GM13977 (cell line): ENCODE measurements at regions not wholly inside any gene's neighbourhood (a gene's known extent, or its start where the extent isn't known, plus 50 kb on each side); places are given as distances from the start of the nearest gene placed in this dataset.

ENCODE experiments used
- DNase-seq: peaks from one replicate; pipeline ENCODE4 v3.0.0; 2012; ENCODE audit warnings: low spot score
- in situ Hi-C: fragments of 300-500 bp; cut with MboI; formaldehyde crosslinking; loops from one replicate; pipeline ENCODE4 v1.12.0; 2022; ENCODE audit warnings: low sequenced_read_pairs, low pct_unique_long_range_greater_than_20kb, mixed read lengths, inconsistent platforms; ENCODE audit not compliant: unreplicated experiment
- TF ChIP-seq, protein P1 (sequence below): IDR thresholded peaks from 2 replicates; pipeline ENCODE4 v1.5.1; 2012; ENCODE audit warnings: mild to moderate bottlenecking, control low read depth; ENCODE audit not compliant: insufficient read depth; ENCODE audit errors: extremely low read depth, missing control alignments

- in situ Hi-C loops, result no loop called here
- DNase-seq, result no peak
- TF ChIP-seq, protein P1, sequence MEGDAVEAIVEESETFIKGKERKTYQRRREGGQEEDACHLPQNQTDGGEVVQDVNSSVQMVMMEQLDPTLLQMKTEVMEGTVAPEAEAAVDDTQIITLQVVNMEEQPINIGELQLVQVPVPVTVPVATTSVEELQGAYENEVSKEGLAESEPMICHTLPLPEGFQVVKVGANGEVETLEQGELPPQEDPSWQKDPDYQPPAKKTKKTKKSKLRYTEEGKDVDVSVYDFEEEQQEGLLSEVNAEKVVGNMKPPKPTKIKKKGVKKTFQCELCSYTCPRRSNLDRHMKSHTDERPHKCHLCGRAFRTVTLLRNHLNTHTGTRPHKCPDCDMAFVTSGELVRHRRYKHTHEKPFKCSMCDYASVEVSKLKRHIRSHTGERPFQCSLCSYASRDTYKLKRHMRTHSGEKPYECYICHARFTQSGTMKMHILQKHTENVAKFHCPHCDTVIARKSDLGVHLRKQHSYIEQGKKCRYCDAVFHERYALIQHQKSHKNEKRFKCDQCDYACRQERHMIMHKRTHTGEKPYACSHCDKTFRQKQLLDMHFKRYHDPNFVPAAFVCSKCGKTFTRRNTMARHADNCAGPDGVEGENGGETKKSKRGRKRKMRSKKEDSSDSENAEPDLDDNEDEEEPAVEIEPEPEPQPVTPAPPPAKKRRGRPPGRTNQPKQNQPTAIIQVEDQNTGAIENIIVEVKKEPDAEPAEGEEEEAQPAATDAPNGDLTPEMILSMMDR, result no peak
Observed at GRCh38 chr12:18853570-18854366, 115.8 kb downstream of the CAPZA3 start.

- TF ChIP-seq, protein P1, result no peak
- in situ Hi-C loops, result no loop called here
- no peak for DNase-seq
Observed at GRCh38 chr12:18857656-18858055, 119.7 kb downstream of the CAPZA3 start.

DNA sequence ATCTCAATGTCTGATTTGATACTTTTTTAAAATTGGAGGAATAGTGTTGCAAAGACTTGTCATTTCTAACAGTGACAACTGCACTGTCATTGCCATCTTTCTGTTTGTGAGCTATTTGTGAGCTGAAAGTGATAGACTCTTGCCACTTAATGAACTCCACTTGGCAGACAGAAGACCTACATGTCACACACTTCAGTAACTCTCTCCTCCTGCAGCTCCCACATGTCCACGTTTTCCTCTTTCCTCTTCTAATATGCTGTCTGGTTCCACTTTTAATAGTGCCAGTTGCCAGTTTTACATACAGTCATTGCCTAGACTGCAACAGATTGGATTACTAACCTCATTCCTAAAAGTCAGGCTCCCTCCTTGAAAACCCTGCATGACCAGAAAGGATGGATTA is 121.5 kb downstream of the CAPZA3 start:
- TF ChIP-seq, protein P1, result no peak
- in situ Hi-C loops, result no loop called here
- DNase-seq, result no peak

DNA sequence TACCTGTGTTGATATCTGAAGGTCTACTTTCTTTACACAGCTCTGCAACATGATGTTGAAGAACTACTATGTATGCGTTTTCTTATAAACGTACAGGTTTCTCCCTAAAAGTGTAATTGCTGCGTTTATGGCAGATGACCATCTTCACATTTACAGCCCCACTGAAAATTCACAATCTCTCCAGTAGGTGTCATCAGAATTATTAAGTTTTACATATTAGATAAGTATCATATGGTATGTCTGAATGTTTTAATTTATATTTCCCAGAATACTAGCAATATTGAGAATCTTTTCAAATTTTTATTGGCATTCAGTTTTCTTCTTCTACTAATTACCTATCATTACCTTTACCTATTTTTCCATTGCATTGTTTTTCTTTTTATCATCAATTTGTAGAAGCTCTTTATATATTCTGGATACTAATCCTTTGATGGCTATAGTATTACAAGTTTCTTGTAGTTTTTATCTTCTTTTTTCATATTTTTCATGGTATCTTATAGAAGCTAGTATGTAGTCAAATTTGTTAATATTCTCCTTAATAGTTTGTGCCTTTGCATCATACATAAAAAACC is 123.5 kb downstream of the CAPZA3 start:
- DNase-seq, result no peak
- TF ChIP-seq, protein P1, result peak; percentile 35

DNA sequence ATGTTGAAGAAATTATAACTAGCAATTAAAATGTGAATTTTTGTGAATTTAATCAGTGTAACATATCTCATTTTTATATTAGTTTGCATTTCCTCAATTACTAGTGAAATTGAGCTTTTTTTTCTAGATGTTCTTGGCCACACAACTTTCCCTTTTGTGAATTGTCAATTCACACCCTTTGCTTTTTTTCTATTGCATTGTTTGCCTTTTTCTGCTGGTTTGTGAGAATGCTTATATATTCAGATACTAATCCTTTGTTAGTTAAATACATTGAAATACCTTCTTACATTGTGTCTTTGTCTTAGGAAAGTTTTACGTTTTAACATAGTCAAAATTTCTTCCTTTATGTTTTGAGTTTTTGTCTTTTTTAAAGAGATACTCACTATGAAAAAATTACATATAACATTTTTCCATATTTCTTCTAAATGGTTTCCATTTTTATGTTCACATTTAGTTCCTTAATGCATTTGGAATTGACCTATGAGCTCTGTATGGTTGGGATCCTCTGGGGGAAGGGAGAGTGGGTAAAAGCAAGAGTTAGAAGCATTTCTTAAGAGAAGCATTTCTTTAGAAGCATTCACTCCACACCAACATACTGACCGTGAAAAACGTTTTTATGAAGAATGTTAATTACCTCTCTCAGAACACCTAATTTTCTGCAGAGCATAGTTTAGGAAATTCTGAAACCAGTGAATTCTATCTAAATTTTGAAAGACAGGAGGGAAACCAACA is 126.0 kb downstream of the CAPZA3 start:
- TF ChIP-seq, protein P1, result no peak
- DNase-seq, result no peak
- in situ Hi-C loops, result no loop called here

More for the DNA sequence above, 123.5 kb downstream of the CAPZA3 start:
- in situ Hi-C loops, result no loop called here

DNA sequence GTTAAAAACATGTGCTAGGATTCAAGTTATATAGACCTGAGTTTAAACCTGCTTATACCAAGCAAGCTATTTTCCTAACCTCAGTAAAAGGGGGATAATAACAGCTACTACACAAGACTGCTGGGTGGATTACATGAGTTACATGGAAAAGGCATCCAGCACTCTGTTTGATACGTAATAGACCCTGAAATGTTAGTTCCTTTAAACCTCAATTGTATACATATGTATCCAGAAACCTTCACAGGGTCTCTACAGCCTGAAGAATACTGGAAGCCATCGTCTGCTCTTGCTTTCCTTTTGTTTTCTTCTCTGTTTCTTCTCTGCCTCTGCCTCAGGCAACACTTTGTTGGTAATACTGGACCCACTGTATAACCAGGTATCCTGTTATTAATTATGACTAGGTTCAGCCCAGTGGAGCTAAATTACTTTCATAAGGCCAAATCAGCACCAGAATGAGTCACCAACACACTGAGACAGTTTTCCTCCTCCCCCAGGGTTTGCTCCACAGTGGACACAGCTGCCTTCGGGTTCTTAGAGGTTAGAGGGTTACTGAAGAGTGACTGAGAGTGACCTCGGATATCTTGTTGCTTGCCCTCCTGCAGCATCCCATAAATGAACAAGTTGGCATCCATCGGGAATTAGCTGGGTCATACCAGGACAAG is 127.1 kb downstream of the CAPZA3 start:
- TF ChIP-seq, protein P1, result no peak
- no peak for DNase-seq
- in situ Hi-C loops, result no loop called here
